Liver (tissue), 7 donors: ENCODE measurements at regions not wholly inside any gene's neighbourhood (a gene's known extent, or its start where the extent isn't known, plus 50 kb on each side); places are given as distances from the start of the nearest gene placed in this dataset.

Source experiments
- DNase-seq: peaks from one replicate; pipeline ENCODE4 v3.0.0-alpha.2; 2017; ENCODE audit warnings: low spot score
- H3K27ac ChIP-seq, 2 donors: one replicate each; pipeline ENCODE4 v1.7.0; 2013; ENCODE audit warnings: inconsistent platforms in 2 of 2, low read length in 2 of 2, control low read depth in 1 of 2, low read depth in 1 of 2, mild to moderate bottlenecking in 1 of 2
- H3K27me3 ChIP-seq, 4 donors: one replicate each; pipeline versions ENCODE4 v1.6.1 to v1.7.0; 2013; ENCODE audit warnings: low read length in 3 of 4, inconsistent platforms in 1 of 4, mild to moderate bottlenecking in 1 of 4, moderate library complexity in 1 of 4; ENCODE audit not compliant: control insufficient read depth in 4 of 4, insufficient read depth in 4 of 4
- H3K36me3 ChIP-seq, 4 donors: one replicate each; pipeline versions ENCODE4 v1.6.1 to v1.7.0; 2013; ENCODE audit warnings: low read length in 3 of 4, mild to moderate bottlenecking in 3 of 4, low read depth in 1 of 4, moderate library complexity in 1 of 4; ENCODE audit not compliant: control insufficient read depth in 4 of 4, insufficient read depth in 3 of 4
- H3K4me1 ChIP-seq, 4 donors: one replicate each; pipeline versions ENCODE4 v1.6.1 to v1.7.0; 2013; ENCODE audit warnings: low read length in 3 of 4, mild to moderate bottlenecking in 3 of 4, moderate library complexity in 1 of 4; ENCODE audit not compliant: control insufficient read depth in 4 of 4, insufficient read depth in 4 of 4
- H3K4me3 ChIP-seq, 3 donors: one replicate each; pipeline versions ENCODE4 v1.6.1 to v1.7.0; 2013; ENCODE audit warnings: low read length in 3 of 3, control low read depth in 1 of 3, low read depth in 1 of 3, mild to moderate bottlenecking in 1 of 3
- H3K9ac ChIP-seq, 2 donors: one replicate each; pipeline ENCODE4 v1.7.0; 2013; ENCODE audit warnings: low read length in 2 of 2, mild to moderate bottlenecking in 2 of 2, moderate library complexity in 2 of 2, control low read depth in 1 of 2, low read depth in 1 of 2
- H3K9me3 ChIP-seq, 4 donors: one replicate each; pipeline versions ENCODE4 v1.6.1 to v1.7.0; 2013; ENCODE audit warnings: low read length in 3 of 4; ENCODE audit not compliant: control insufficient read depth in 4 of 4
- EGR1 ChIP-seq, 2 donors: IDR thresholded peaks; 2 replicates each; pipeline ENCODE4 v1.6.1; 2016 to 2018; ENCODE audit warnings: antibody characterized with exemption in 2 of 2, low read depth in 2 of 2
- FOXA1 ChIP-seq: IDR thresholded peaks from 2 replicates; pipeline ENCODE4 v1.6.1; 2016; ENCODE audit warnings: antibody characterized with exemption
- FOXA2 ChIP-seq: IDR thresholded peaks from 2 replicates; pipeline ENCODE4 v1.6.1; 2016; ENCODE audit warnings: antibody characterized with exemption
- GABPA ChIP-seq, 2 donors: IDR thresholded peaks in 1 of 2; conservative IDR thresholded peaks in 1 of 2; 2 replicates each; pipeline ENCODE4 v1.6.1; 2016; ENCODE audit warnings: antibody characterized with exemption in 2 of 2, mild to moderate bottlenecking in 1 of 2, moderate library complexity in 1 of 2
- HNF4G ChIP-seq: IDR thresholded peaks from 2 replicates; pipeline ENCODE4 v1.6.1; 2016; ENCODE audit warnings: antibody characterized with exemption
- NR2F2 ChIP-seq: IDR thresholded peaks from 2 replicates; pipeline ENCODE4 v1.6.1; 2016; ENCODE audit warnings: antibody characterized with exemption
- RAD21 ChIP-seq, 2 donors: IDR thresholded peaks; 2 replicates each; pipeline ENCODE4 v1.6.1; 2016; ENCODE audit warnings: antibody characterized with exemption in 2 of 2, mild to moderate bottlenecking in 2 of 2
- RXRA ChIP-seq, 2 donors: IDR thresholded peaks; 2 replicates each; pipeline ENCODE4 v1.6.1; 2017 to 2018; ENCODE audit warnings: antibody characterized with exemption in 2 of 2, mild to moderate bottlenecking in 1 of 2
- SP1 ChIP-seq: IDR thresholded peaks from 2 replicates; pipeline ENCODE4 v1.6.1; 2018; ENCODE audit warnings: antibody characterized with exemption, mild to moderate bottlenecking
- TAF1 ChIP-seq: conservative IDR thresholded peaks from 2 replicates; pipeline ENCODE4 v1.6.1; 2016; ENCODE audit warnings: antibody characterized with exemption, mild to moderate bottlenecking
- YY1 ChIP-seq: IDR thresholded peaks from 2 replicates; pipeline ENCODE4 v1.6.1; 2016; ENCODE audit warnings: antibody characterized with exemption, mild to moderate bottlenecking
- WGBS: extraction: QIAGEN DNeasy Blood & Tissue Kit; methylation state at CpG from one replicate; pipeline ENCODE4 v1.1.7; 2013; 5-methylcytosine and 5-hydroxymethylcytosine counted together
- TF ChIP-seq, protein P1 (sequence below): IDR thresholded peaks from 2 replicates; pipeline ENCODE4 v1.6.1; 2016; ENCODE audit warnings: antibody characterized with exemption
- TF ChIP-seq, protein P2 (sequence below): IDR thresholded peaks from 2 replicates; pipeline ENCODE4 v1.6.1; 2016; ENCODE audit warnings: antibody characterized with exemption
- TF ChIP-seq, protein P3 (sequence below): IDR thresholded peaks from 2 replicates; pipeline ENCODE4 v1.6.1; 2016; ENCODE audit warnings: antibody characterized with exemption
- TF ChIP-seq, protein P4 (sequence below): IDR thresholded peaks from 2 replicates; pipeline ENCODE4 v1.6.1; 2016; ENCODE audit warnings: antibody characterized with exemption, mild to moderate bottlenecking
- donor health status: healthy.
- donor health status: healthy.
- donor health status: healthy.
- donor health status: healthy.

DNA sequence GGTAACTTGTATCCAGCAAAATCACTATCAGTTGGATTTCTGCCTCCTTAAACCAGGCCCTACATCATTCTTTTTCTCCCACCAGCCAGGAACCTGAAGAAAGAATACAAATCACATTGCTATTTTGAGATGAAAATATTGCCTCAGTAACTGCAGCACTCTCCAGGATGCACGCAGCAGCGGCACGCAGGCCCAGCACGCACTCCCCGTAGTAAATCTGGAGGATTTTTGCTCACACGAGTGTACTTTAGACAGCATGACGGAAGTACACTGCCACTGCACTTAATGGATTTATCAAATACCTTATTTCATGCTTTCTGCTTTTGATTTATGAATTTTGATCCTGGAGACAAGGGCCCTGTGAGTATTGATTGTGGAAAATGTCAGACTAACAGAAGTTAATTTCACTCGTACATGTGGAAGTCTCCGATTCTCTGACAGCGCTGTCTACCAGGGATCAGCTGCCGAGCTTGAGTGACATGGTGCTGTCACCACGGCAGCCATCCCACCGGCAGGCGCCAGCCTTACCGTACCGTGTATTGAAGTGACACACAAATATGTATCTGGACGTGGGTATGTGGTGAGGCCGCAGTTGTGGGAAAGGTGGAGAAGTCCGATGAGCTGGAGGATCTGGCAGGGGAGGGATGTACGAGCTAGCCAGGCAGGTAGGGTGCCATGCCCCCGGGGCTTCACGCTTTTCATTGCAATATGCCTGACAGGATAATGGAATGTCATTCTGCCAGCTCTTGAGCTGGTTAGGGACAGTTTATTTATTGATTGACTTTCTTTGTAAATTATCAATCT, 863.7 kb downstream of the GALR1 start:
- H3K27ac ChIP-seq: no peak overlapping the region

DNA sequence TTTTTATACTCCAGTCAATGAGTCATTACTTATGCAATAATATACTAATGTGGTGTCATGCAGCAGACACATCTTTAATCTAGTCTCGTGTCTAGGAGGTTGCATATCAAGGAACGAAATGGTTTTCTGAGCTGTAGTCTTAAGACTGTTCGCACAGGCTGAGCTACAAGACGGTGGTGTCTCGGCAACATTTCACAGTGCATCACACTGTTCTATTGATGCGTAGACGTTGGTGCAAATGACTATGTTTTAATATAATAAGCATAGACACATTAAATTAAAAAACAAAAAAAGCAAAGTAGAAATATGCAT, 864.2 kb downstream of the GALR1 start:
- H3K4me1 ChIP-seq: no peaks in the 10 kb centered on the region
- no peak overlapping the region for H3K27ac ChIP-seq
- DNase-seq: no peak
- TF ChIP-seq HNF4G: no peak
- TF ChIP-seq FOXA2: no peak
- no peak for TF ChIP-seq SP1
- TF ChIP-seq TAF1: no peak
- TF ChIP-seq, protein P1, sequence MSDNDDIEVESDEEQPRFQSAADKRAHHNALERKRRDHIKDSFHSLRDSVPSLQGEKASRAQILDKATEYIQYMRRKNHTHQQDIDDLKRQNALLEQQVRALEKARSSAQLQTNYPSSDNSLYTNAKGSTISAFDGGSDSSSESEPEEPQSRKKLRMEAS: no peak
- TF ChIP-seq, protein P2, sequence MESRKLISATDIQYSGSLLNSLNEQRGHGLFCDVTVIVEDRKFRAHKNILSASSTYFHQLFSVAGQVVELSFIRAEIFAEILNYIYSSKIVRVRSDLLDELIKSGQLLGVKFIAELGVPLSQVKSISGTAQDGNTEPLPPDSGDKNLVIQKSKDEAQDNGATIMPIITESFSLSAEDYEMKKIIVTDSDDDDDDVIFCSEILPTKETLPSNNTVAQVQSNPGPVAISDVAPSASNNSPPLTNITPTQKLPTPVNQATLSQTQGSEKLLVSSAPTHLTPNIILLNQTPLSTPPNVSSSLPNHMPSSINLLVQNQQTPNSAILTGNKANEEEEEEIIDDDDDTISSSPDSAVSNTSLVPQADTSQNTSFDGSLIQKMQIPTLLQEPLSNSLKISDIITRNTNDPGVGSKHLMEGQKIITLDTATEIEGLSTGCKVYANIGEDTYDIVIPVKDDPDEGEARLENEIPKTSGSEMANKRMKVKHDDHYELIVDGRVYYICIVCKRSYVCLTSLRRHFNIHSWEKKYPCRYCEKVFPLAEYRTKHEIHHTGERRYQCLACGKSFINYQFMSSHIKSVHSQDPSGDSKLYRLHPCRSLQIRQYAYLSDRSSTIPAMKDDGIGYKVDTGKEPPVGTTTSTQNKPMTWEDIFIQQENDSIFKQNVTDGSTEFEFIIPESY: no peak
- TF ChIP-seq, protein P3, sequence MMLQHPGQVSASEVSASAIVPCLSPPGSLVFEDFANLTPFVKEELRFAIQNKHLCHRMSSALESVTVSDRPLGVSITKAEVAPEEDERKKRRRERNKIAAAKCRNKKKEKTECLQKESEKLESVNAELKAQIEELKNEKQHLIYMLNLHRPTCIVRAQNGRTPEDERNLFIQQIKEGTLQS: no peak
- no peak for TF ChIP-seq GABPA (IDR thresholded peaks at IDR 0.05 in 1 of 2, conservative IDR thresholded peaks at IDR 0.05 in 1 of 2)
- no peak for TF ChIP-seq YY1
- TF ChIP-seq NR2F2: no peak
- no peak for TF ChIP-seq EGR1 (IDR thresholded peaks at IDR 0.05; ENCODE audit: low read depth in 2 of 2)
- no peak for TF ChIP-seq RAD21 (IDR thresholded peaks at IDR 0.05)
- TF ChIP-seq, protein P4, sequence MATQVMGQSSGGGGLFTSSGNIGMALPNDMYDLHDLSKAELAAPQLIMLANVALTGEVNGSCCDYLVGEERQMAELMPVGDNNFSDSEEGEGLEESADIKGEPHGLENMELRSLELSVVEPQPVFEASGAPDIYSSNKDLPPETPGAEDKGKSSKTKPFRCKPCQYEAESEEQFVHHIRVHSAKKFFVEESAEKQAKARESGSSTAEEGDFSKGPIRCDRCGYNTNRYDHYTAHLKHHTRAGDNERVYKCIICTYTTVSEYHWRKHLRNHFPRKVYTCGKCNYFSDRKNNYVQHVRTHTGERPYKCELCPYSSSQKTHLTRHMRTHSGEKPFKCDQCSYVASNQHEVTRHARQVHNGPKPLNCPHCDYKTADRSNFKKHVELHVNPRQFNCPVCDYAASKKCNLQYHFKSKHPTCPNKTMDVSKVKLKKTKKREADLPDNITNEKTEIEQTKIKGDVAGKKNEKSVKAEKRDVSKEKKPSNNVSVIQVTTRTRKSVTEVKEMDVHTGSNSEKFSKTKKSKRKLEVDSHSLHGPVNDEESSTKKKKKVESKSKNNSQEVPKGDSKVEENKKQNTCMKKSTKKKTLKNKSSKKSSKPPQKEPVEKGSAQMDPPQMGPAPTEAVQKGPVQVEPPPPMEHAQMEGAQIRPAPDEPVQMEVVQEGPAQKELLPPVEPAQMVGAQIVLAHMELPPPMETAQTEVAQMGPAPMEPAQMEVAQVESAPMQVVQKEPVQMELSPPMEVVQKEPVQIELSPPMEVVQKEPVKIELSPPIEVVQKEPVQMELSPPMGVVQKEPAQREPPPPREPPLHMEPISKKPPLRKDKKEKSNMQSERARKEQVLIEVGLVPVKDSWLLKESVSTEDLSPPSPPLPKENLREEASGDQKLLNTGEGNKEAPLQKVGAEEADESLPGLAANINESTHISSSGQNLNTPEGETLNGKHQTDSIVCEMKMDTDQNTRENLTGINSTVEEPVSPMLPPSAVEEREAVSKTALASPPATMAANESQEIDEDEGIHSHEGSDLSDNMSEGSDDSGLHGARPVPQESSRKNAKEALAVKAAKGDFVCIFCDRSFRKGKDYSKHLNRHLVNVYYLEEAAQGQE: no peak
- no peak for TF ChIP-seq FOXA1
- no peaks in the 10 kb centered on the region for H3K27me3 ChIP-seq
- 84% methylated on average over 7 of the region's 7 CpGs for WGBS
- no peak overlapping the region for H3K4me3 ChIP-seq
- no peak overlapping the region for H3K9ac ChIP-seq
- no peaks in the 10 kb centered on the region for H3K36me3 ChIP-seq
- H3K9me3 ChIP-seq: no peaks in the 10 kb centered on the region

More for the DNA sequence above, 863.7 kb downstream of the GALR1 start:
- 89% methylated on average over 22 of the region's 22 CpGs for WGBS
- no peak for DNase-seq
- H3K9me3 ChIP-seq: no peaks in the 10 kb centered on the region
- no peaks in the 10 kb centered on the region for H3K36me3 ChIP-seq
- H3K9ac ChIP-seq: no peak overlapping the region
- no peaks in the 10 kb centered on the region for H3K4me1 ChIP-seq
- no peaks in the 10 kb centered on the region for H3K27me3 ChIP-seq
- TF ChIP-seq SP1: no peak
- TF ChIP-seq RXRA (IDR thresholded peaks at IDR 0.05): no peak
- no peak for TF ChIP-seq FOXA1
- no peak for TF ChIP-seq TAF1
- no peak overlapping the region for H3K4me3 ChIP-seq
